ENCODE measurements at regions not wholly inside any gene's neighbourhood (a gene's known extent, or its start where the extent isn't known, plus 50 kb on each side); places are given as distances from the start of the nearest gene placed in this dataset.

GRCh38 chr6:47144306-47144705 is 102.2 kb upstream of the ADGRF1 start:
- H3K9me3 Mint-ChIP-seq = peaks cover 0 to 3% of the 10 kb centered on the region in 2 donors
- no peaks in the 10 kb centered on the region for H3K27me3 Mint-ChIP-seq
- ATAC-seq (replicated peaks) (no peak), DNase-seq (no peak)
- no peak overlapping the region for H3K27ac Mint-ChIP-seq
- no peaks in the 10 kb centered on the region for H3K36me3 Mint-ChIP-seq
- H3K4me3 Mint-ChIP-seq = no peak overlapping the region
- peaks cover 0 to 6% of the 10 kb centered on the region in 2 donors for H3K4me1 Mint-ChIP-seq

GRCh38 chr6:47141963-47142362 is 99.8 kb upstream of the ADGRF1 start:
- H3K27me3 Mint-ChIP-seq = no peaks in the 10 kb centered on the region
- no peak overlapping the region for H3K4me3 Mint-ChIP-seq
- ATAC-seq (replicated peaks) = no peak

GRCh38 chr6:47141171-47141570 is 99.0 kb upstream of the ADGRF1 start:
- Mint-ChIP-seq H3K4me1 (no peaks in the 10 kb centered on the region), H3K9me3 (peaks cover 0 to 3% of the 10 kb centered on the region in 2 donors), H3K27ac (no peak overlapping the region), H3K4me3 (no peak overlapping the region), H3K36me3 (no peaks in the 10 kb centered on the region), H3K27me3 (no peaks in the 10 kb centered on the region)
- ATAC-seq (replicated peaks) (no peak), DNase-seq (no peak)

More at GRCh38 chr6:47141963-47142362, 99.8 kb upstream of the ADGRF1 start:
- no peak overlapping the region for H3K27ac Mint-ChIP-seq
- DNase-seq = no peak
- peaks cover 0 to 3% of the 10 kb centered on the region in 2 donors for H3K9me3 Mint-ChIP-seq
- peaks cover 0 to 1% of the 10 kb centered on the region in 2 donors for H3K4me1 Mint-ChIP-seq
- H3K36me3 Mint-ChIP-seq = no peaks in the 10 kb centered on the region

GRCh38 chr6:47138046-47138445 is 95.9 kb upstream of the ADGRF1 start:
- Mint-ChIP-seq H3K27me3 (no peaks in the 10 kb centered on the region), H3K9me3 (peaks cover 0 to 3% of the 10 kb centered on the region in 2 donors)

GRCh38 chr6:47137073-47137472 is 94.9 kb upstream of the ADGRF1 start:
- no peaks in the 10 kb centered on the region for H3K9me3 Mint-ChIP-seq
- no peaks in the 10 kb centered on the region for H3K27me3 Mint-ChIP-seq
- H3K27ac Mint-ChIP-seq = no peak overlapping the region
- DNase-seq (no peak), ATAC-seq (replicated peaks) (no peak)
- no peaks in the 10 kb centered on the region for H3K36me3 Mint-ChIP-seq
- no peak overlapping the region for H3K4me3 Mint-ChIP-seq
- peaks cover 6 to 10% of the 10 kb centered on the region in 2 donors for H3K4me1 Mint-ChIP-seq

More at GRCh38 chr6:47138046-47138445, 95.9 kb upstream of the ADGRF1 start:
- no peak overlapping the region for H3K27ac Mint-ChIP-seq
- ATAC-seq (replicated peaks) (no peak), DNase-seq (no peak)
- no peak overlapping the region for H3K4me3 Mint-ChIP-seq
- H3K4me1 Mint-ChIP-seq = peaks cover 6 to 10% of the 10 kb centered on the region in 2 donors
- no peaks in the 10 kb centered on the region for H3K36me3 Mint-ChIP-seq

GRCh38 chr6:47135772-47136171 is 93.6 kb upstream of the ADGRF1 start:
- ATAC-seq (replicated peaks) = no peak
- H3K4me1 Mint-ChIP-seq = peaks cover 6 to 10% of the 10 kb centered on the region in 2 donors
- no peak overlapping the region for H3K4me3 Mint-ChIP-seq
- H3K27ac Mint-ChIP-seq = no peak overlapping the region
- H3K36me3 Mint-ChIP-seq = no peaks in the 10 kb centered on the region
- DNase-seq = no peak
- H3K27me3 Mint-ChIP-seq = no peaks in the 10 kb centered on the region
- no peaks in the 10 kb centered on the region for H3K9me3 Mint-ChIP-seq

- Mint-ChIP-seq H3K4me1 (peaks cover 6 to 10% of the 10 kb centered on the region in 2 donors), H3K27ac (peak overlapping the region; percentile 82), H3K9me3 (no peaks in the 10 kb centered on the region), H3K4me3 (no peak overlapping the region), H3K27me3 (no peaks in the 10 kb centered on the region), H3K36me3 (no peaks in the 10 kb centered on the region)
- peak; percentile 44 to 53 for ATAC-seq (replicated peaks)
- DNase-seq = no peak
These were observed 92.5 kb upstream of the ADGRF1 start for GRCh38 chr6:47134476-47135189.

GRCh38 chr6:47133230-47134000 is 91.3 kb upstream of the ADGRF1 start:
- ATAC-seq (replicated peaks) (no peak), DNase-seq (no peak)
- Mint-ChIP-seq H3K27ac (no peak overlapping the region), H3K9me3 (no peaks in the 10 kb centered on the region), H3K4me3 (no peak overlapping the region), H3K4me1 (peaks cover 6 to 10% of the 10 kb centered on the region in 2 donors), H3K27me3 (no peaks in the 10 kb centered on the region), H3K36me3 (no peaks in the 10 kb centered on the region)

GRCh38 chr6:47132724-47133123 is 90.6 kb upstream of the ADGRF1 start:
- Mint-ChIP-seq H3K4me1 (peaks cover 6 to 10% of the 10 kb centered on the region in 2 donors), H3K4me3 (no peak overlapping the region), H3K36me3 (no peaks in the 10 kb centered on the region), H3K27ac (no peak overlapping the region), H3K27me3 (no peaks in the 10 kb centered on the region), H3K9me3 (no peaks in the 10 kb centered on the region)
- ATAC-seq (replicated peaks) = no peak
- DNase-seq = no peak

- H3K4me3 Mint-ChIP-seq = no peak overlapping the region
- no peak for DNase-seq
- H3K36me3 Mint-ChIP-seq = no peaks in the 10 kb centered on the region
- no peak for ATAC-seq (replicated peaks)
- peaks cover 6 to 10% of the 10 kb centered on the region in 2 donors for H3K4me1 Mint-ChIP-seq
- no peaks in the 10 kb centered on the region for H3K9me3 Mint-ChIP-seq
- no peaks in the 10 kb centered on the region for H3K27me3 Mint-ChIP-seq
- no peak overlapping the region for H3K27ac Mint-ChIP-seq
These were observed 89.6 kb upstream of the ADGRF1 start for GRCh38 chr6:47131773-47132172.

GRCh38 chr6:47130086-47130485 is 88.0 kb upstream of the ADGRF1 start:
- Mint-ChIP-seq H3K4me1 (peaks cover 6 to 10% of the 10 kb centered on the region in 2 donors), H3K4me3 (no peak overlapping the region)
- no peak for ATAC-seq (replicated peaks)

GRCh38 chr6:47129129-47129528 is 87.0 kb upstream of the ADGRF1 start:
- DNase-seq (no peak), ATAC-seq (replicated peaks) (no peak)
- Mint-ChIP-seq H3K27ac (no peak overlapping the region), H3K36me3 (no peaks in the 10 kb centered on the region), H3K4me3 (no peak overlapping the region), H3K27me3 (no peaks in the 10 kb centered on the region), H3K4me1 (peaks cover 0 to 1% of the 10 kb centered on the region in 2 donors), H3K9me3 (no peaks in the 10 kb centered on the region)

More at GRCh38 chr6:47130086-47130485, 88.0 kb upstream of the ADGRF1 start:
- H3K36me3 Mint-ChIP-seq = no peaks in the 10 kb centered on the region
- DNase-seq = no peak
- no peak overlapping the region for H3K27ac Mint-ChIP-seq
- no peaks in the 10 kb centered on the region for H3K27me3 Mint-ChIP-seq
- H3K9me3 Mint-ChIP-seq = no peaks in the 10 kb centered on the region

- no peaks in the 10 kb centered on the region for H3K9me3 Mint-ChIP-seq
- no peaks in the 10 kb centered on the region for H3K27me3 Mint-ChIP-seq
- no peaks in the 10 kb centered on the region for H3K4me1 Mint-ChIP-seq
- DNase-seq (no peak), ATAC-seq (replicated peaks) (no peak)
- H3K27ac Mint-ChIP-seq = no peak overlapping the region
- no peak overlapping the region for H3K4me3 Mint-ChIP-seq
- no peaks in the 10 kb centered on the region for H3K36me3 Mint-ChIP-seq
These were observed 84.7 kb upstream of the ADGRF1 start for GRCh38 chr6:47126647-47127391.

- H3K9me3 Mint-ChIP-seq = no peaks in the 10 kb centered on the region
- no peak overlapping the region for H3K27ac Mint-ChIP-seq
- peaks cover 4 to 5% of the 10 kb centered on the region in 2 donors for H3K27me3 Mint-ChIP-seq
- H3K36me3 Mint-ChIP-seq = no peaks in the 10 kb centered on the region
- peaks cover 0 to 2% of the 10 kb centered on the region in 2 donors for H3K4me1 Mint-ChIP-seq
- no peak for ATAC-seq (replicated peaks)
- DNase-seq = no peak
- no peak overlapping the region for H3K4me3 Mint-ChIP-seq
These were observed 76.5 kb upstream of the ADGRF1 start for GRCh38 chr6:47118611-47119010.
